AG10803 (cell line): ENCODE measurements at regions not wholly inside any gene's neighbourhood (a gene's known extent, or its start where the extent isn't known, plus 50 kb on each side); places are given as distances from the start of the nearest gene placed in this dataset.

Source experiments
- DNase-seq: peaks from one replicate; pipeline ENCODE4 v3.0.0; 2010; ENCODE audit warnings: low read depth
- H3K4me3 ChIP-seq: 2 replicates; pipeline ENCODE4 v1.5.1; 2011; ENCODE audit warnings: mild to moderate bottlenecking, low read length, control low read depth
- CTCF ChIP-seq: conservative IDR thresholded peaks from 2 replicates; pipeline ENCODE4 v1.5.1; 2011; ENCODE audit warnings: mild to moderate bottlenecking, low read length, control low read depth, inconsistent platforms

- TF ChIP-seq CTCF, result no peak
- H3K4me3 ChIP-seq, result no peak overlapping the region
Measured at GRCh38 chr9:80518441-80518840, 946.7 kb downstream of the TLE4 start.

GRCh38 chr9:80516679-80517078, 944.9 kb downstream of the TLE4 start:
- no peak for DNase-seq
- TF ChIP-seq CTCF, result no peak
- H3K4me3 ChIP-seq, result no peak overlapping the region

More at GRCh38 chr9:80518441-80518840, 946.7 kb downstream of the TLE4 start:
- DNase-seq, result no peak

GRCh38 chr9:80509358-80509757, 937.6 kb downstream of the TLE4 start:
- no peak overlapping the region for H3K4me3 ChIP-seq
- DNase-seq, result no peak
- no peak; the same call in 1 of the 2 replicates for TF ChIP-seq CTCF

GRCh38 chr9:80507611-80508010, 935.8 kb downstream of the TLE4 start:
- H3K4me3 ChIP-seq, result no peak overlapping the region
- TF ChIP-seq CTCF, result no peak

GRCh38 chr9:80504601-80505230, 933.0 kb downstream of the TLE4 start:
- DNase-seq, result no peak
- no peak overlapping the region for H3K4me3 ChIP-seq
- TF ChIP-seq CTCF, result no peak

More at GRCh38 chr9:80507611-80508010, 935.8 kb downstream of the TLE4 start:
- DNase-seq, result no peak

- no peak for DNase-seq
- no peak overlapping the region for H3K4me3 ChIP-seq
- no peak for TF ChIP-seq CTCF
Measured at GRCh38 chr9:80503671-80504281, 932.0 kb downstream of the TLE4 start.

GRCh38 chr9:80502306-80502705, 930.5 kb downstream of the TLE4 start:
- no peak for DNase-seq
- no peak for TF ChIP-seq CTCF
- no peak overlapping the region for H3K4me3 ChIP-seq
